OCI-LY1 (cell line): ENCODE measurements at regions not wholly inside any gene's neighbourhood (a gene's known extent, or its start where the extent isn't known, plus 50 kb on each side); places are given as distances from the start of the nearest gene placed in this dataset.

Experiments
- H2AFZ ChIP-seq: fragments of 200-600 bp; sonication (generic), shearing (Covaris generic); 2 replicates; pipeline ENCODE4 v1.6.0; 2014; ENCODE audit warnings: antibody characterized with exemption, mild to moderate bottlenecking, low read length
- H3F3A ChIP-seq: fragments of 200-600 bp; sonication (generic), shearing (Covaris generic); 2 replicates; pipeline ENCODE4 v1.6.0; 2014; ENCODE audit warnings: mild to moderate bottlenecking, antibody characterized with exemption, low read length, moderate library complexity; ENCODE audit not compliant: insufficient read depth
- H3K27ac ChIP-seq: fragments of 200-600 bp; sonication (generic); 2 replicates; pipeline ENCODE4 v1.5.1; 2014; ENCODE audit warnings: low read length, mixed run types, mild to moderate bottlenecking, low read depth; ENCODE audit not compliant: poor library complexity, severe bottlenecking
- H3K27me3 ChIP-seq: fragments of 200-600 bp; sonication (generic); 2 replicates; pipeline ENCODE4 v1.6.0; 2014; ENCODE audit warnings: antibody characterized with exemption, mild to moderate bottlenecking, low read length, moderate library complexity; ENCODE audit not compliant: insufficient read depth
- H3K36me3 ChIP-seq: fragments of 200-600 bp; sonication (generic); 2 replicates; pipeline ENCODE4 v1.6.1; 2014; ENCODE audit warnings: mild to moderate bottlenecking, antibody characterized with exemption, low read length, moderate library complexity, mixed read lengths; ENCODE audit not compliant: insufficient read depth
- H3K4me1 ChIP-seq: fragments of 200-600 bp; sonication (generic); 2 replicates; pipeline ENCODE4 v1.5.1; 2014; ENCODE audit warnings: mild to moderate bottlenecking, low read length, moderate library complexity; ENCODE audit not compliant: insufficient read depth, severe bottlenecking
- H3K4me2 ChIP-seq: fragments of 200-600 bp; sonication (generic), shearing (Covaris generic); 2 replicates; pipeline ENCODE4 v1.6.1; 2014; ENCODE audit warnings: low read length
- H3K4me3 ChIP-seq: fragments of 200-600 bp; sonication (generic); 2 replicates; pipeline ENCODE4 v1.5.1; 2014; ENCODE audit warnings: low read length, low read depth, mild to moderate bottlenecking, mixed read lengths; ENCODE audit not compliant: poor library complexity, severe bottlenecking
- H3K79me2 ChIP-seq: fragments of 200-600 bp; shearing (Covaris generic); 2 replicates; pipeline ENCODE4 v1.6.1; 2016; ENCODE audit warnings: mixed run types, low read length, mixed read lengths; ENCODE audit not compliant: insufficient read depth
- H3K9ac ChIP-seq: fragments of 200-600 bp; sonication (generic), shearing (Covaris generic); 2 replicates; pipeline ENCODE4 v1.6.1; 2014; ENCODE audit warnings: mild to moderate bottlenecking, low read length, mixed read lengths
- H3K9me2 ChIP-seq: fragments of 200-600 bp; sonication (generic), shearing (Covaris generic); 2 replicates; pipeline ENCODE4 v1.6.1; 2014; ENCODE audit warnings: low read depth, mild to moderate bottlenecking, low read length, mixed read lengths
- H3K9me3 ChIP-seq: fragments of 200-600 bp; shearing (Covaris generic); 2 replicates; pipeline ENCODE4 v1.6.1; 2014; ENCODE audit warnings: low read length, mixed read lengths
- H4K20me1 ChIP-seq: fragments of 200-600 bp; sonication (generic), shearing (Covaris generic); 2 replicates; pipeline ENCODE4 v1.6.0; 2016; ENCODE audit warnings: mild to moderate bottlenecking, low read length; ENCODE audit not compliant: insufficient read depth
- CTCF ChIP-seq: fragments of 200-600 bp; sonication (generic), shearing (Covaris generic); IDR thresholded peaks from 2 replicates; pipeline ENCODE4 v1.5.1; 2017; ENCODE audit warnings: mild to moderate bottlenecking, antibody characterized with exemption, low read length, moderate library complexity, mixed read lengths
- EZH2 ChIP-seq: fragments of 200-600 bp; sonication (generic), shearing (Covaris generic); IDR thresholded peaks from 2 replicates; pipeline ENCODE4 v1.8.0; 2017; ENCODE audit warnings: borderline replicate concordance, mixed run types, mild to moderate bottlenecking, antibody characterized with exemption, low read length, moderate library complexity, mixed read lengths

- no peak for TF ChIP-seq CTCF
- no peak for TF ChIP-seq EZH2
- Histone ChIP-seq H3K79me2 (no peaks in the 10 kb centered on the region), H3F3A (no peaks in the 10 kb centered on the region), H4K20me1 (no peaks in the 10 kb centered on the region), H3K4me3 (no peak overlapping the region), H3K27ac (no peak overlapping the region), H3K4me1 (no peaks in the 10 kb centered on the region), H2AFZ (no peak overlapping the region), H3K4me2 (no peak overlapping the region), H3K9ac (no peak overlapping the region), H3K36me3 (no peaks in the 10 kb centered on the region), H3K9me3 (no peaks in the 10 kb centered on the region), H3K9me2 (no peaks in the 10 kb centered on the region), H3K27me3 (no peaks in the 10 kb centered on the region)
These were observed 544.0 kb downstream of the GALC start for GRCh38 chr14:87449016-87449415.

- Histone ChIP-seq H3K27me3 (no peaks in the 10 kb centered on the region), H3K4me2 (no peak overlapping the region), H4K20me1 (no peaks in the 10 kb centered on the region), H3K27ac (no peak overlapping the region), H3F3A (no peaks in the 10 kb centered on the region), H3K9me2 (no peaks in the 10 kb centered on the region), H3K4me3 (no peak overlapping the region), H3K36me3 (no peaks in the 10 kb centered on the region), H3K9ac (no peak overlapping the region), H3K79me2 (no peaks in the 10 kb centered on the region), H3K4me1 (no peaks in the 10 kb centered on the region), H2AFZ (no peak overlapping the region), H3K9me3 (no peaks in the 10 kb centered on the region)
- TF ChIP-seq CTCF (no peak), EZH2 (no peak)
These were observed 549.2 kb downstream of the GALC start for GRCh38 chr14:87443787-87444186.

GRCh38 chr14:87443039-87443438 lies 549.9 kb downstream of the GALC start:
- Histone ChIP-seq H3K9ac (no peak overlapping the region), H3K4me2 (no peak overlapping the region), H4K20me1 (no peaks in the 10 kb centered on the region), H3K9me2 (no peaks in the 10 kb centered on the region), H3K27ac (no peak overlapping the region), H3K36me3 (no peaks in the 10 kb centered on the region), H2AFZ (no peak overlapping the region), H3K79me2 (no peaks in the 10 kb centered on the region), H3F3A (no peaks in the 10 kb centered on the region), H3K27me3 (no peaks in the 10 kb centered on the region), H3K9me3 (no peaks in the 10 kb centered on the region), H3K4me1 (no peaks in the 10 kb centered on the region), H3K4me3 (no peak overlapping the region)
- no peak for TF ChIP-seq EZH2

GRCh38 chr14:87437158-87437557 lies 555.8 kb downstream of the GALC start:
- no peaks in the 10 kb centered on the region for H3F3A ChIP-seq
- H4K20me1 ChIP-seq = no peaks in the 10 kb centered on the region
- no peaks in the 10 kb centered on the region for H3K9me3 ChIP-seq
- H3K4me1 ChIP-seq = no peaks in the 10 kb centered on the region
- no peaks in the 10 kb centered on the region for H3K79me2 ChIP-seq
- no peak overlapping the region for H3K4me3 ChIP-seq
- no peaks in the 10 kb centered on the region for H3K27me3 ChIP-seq
- no peak overlapping the region for H3K9ac ChIP-seq
- no peak overlapping the region for H2AFZ ChIP-seq
- H3K27ac ChIP-seq = no peak overlapping the region
- H3K4me2 ChIP-seq = no peak overlapping the region
- no peak for TF ChIP-seq EZH2
- TF ChIP-seq CTCF = no peak
- no peaks in the 10 kb centered on the region for H3K36me3 ChIP-seq
- no peaks in the 10 kb centered on the region for H3K9me2 ChIP-seq
